ENCODE measurements at regions not wholly inside any gene's neighbourhood (a gene's known extent, or its start where the extent isn't known, plus 50 kb on each side); places are given as distances from the start of the nearest gene placed in this dataset.

DNA sequence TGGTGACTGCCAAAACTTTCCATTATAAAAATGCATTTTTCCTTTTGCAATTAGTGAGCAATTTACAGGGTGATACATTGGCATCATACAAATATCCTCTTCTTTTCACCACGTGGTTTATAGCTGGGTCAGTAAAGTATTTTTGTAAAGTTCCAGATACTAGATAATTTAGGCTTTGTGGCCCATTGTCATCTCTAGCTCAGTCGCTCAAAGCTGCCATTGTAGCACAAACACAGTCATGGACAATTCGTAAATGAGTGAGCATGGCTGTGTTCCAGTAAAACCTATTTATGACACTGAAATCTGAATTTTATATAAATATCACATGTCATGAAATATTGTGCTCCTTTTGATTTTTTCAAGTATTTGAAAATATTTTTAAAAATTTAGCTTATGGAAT, 162.9 kb downstream of the USP12 start:
- H2BK20ac ChIP-seq (ENCODE audit: low read depth, low read length, poor library complexity, severe bottlenecking) = no peak overlapping the region
- H3K79me1 ChIP-seq (ENCODE audit: insufficient read depth, low read depth, low read length, poor library complexity, severe bottlenecking) = no peaks in the 10 kb centered on the region
- H3K4me1 ChIP-seq (ENCODE audit: insufficient read depth, low read length) = no peaks in the 10 kb centered on the region
- H3K9ac ChIP-seq (ENCODE audit: extremely low read depth, insufficient read length, low read length) = no peak overlapping the region
- Mint-ChIP-seq H3K27me3 (ENCODE audit: low read depth) (peaks cover 42% of the 10 kb centered on the region), H3K36me3 (ENCODE audit: insufficient read depth in 1 of 3, low read depth in 3 of 3) (no peaks in the 10 kb centered on the region), H3K9me3 (no peaks in the 10 kb centered on the region), H3K4me1 (peaks cover 23 to 25% of the 10 kb centered on the region in 2 experiments), H3K4me3 (no peak overlapping the region), H3K27ac (no peak overlapping the region)
- H4K91ac ChIP-seq (ENCODE audit: insufficient read length, low read depth, low read length) = no peak overlapping the region
- H4K5ac ChIP-seq (ENCODE audit: insufficient read length, low read depth, low read length) = no peak overlapping the region
- H3K18ac ChIP-seq (ENCODE audit: insufficient read length, low read depth, low read length) = no peak overlapping the region
- no peak for DNase-seq
- no peaks in the 10 kb centered on the region; the same call in 1 of the 2 replicates for H3K27me3 ChIP-seq (ENCODE audit: insufficient read depth, low read length)
- H3T11ph ChIP-seq (ENCODE audit: low read length) = no peak overlapping the region
- H3K56ac ChIP-seq (ENCODE audit: insufficient read length, low read depth, low read length) = no peak overlapping the region
- no peak overlapping the region for H2BK15ac ChIP-seq (ENCODE audit: low read depth, low read length)
- TF ChIP-seq, protein P1, sequence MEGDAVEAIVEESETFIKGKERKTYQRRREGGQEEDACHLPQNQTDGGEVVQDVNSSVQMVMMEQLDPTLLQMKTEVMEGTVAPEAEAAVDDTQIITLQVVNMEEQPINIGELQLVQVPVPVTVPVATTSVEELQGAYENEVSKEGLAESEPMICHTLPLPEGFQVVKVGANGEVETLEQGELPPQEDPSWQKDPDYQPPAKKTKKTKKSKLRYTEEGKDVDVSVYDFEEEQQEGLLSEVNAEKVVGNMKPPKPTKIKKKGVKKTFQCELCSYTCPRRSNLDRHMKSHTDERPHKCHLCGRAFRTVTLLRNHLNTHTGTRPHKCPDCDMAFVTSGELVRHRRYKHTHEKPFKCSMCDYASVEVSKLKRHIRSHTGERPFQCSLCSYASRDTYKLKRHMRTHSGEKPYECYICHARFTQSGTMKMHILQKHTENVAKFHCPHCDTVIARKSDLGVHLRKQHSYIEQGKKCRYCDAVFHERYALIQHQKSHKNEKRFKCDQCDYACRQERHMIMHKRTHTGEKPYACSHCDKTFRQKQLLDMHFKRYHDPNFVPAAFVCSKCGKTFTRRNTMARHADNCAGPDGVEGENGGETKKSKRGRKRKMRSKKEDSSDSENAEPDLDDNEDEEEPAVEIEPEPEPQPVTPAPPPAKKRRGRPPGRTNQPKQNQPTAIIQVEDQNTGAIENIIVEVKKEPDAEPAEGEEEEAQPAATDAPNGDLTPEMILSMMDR (conservative IDR thresholded peaks at IDR 0.05) = no peak
- H3K4ac ChIP-seq (ENCODE audit: low read depth, low read length) = no peak overlapping the region
- H2BK5ac ChIP-seq (ENCODE audit: insufficient read length, low read length) = no peak overlapping the region
- H3K23ac ChIP-seq (ENCODE audit: insufficient read length, low read depth, low read length) = no peak overlapping the region
- H3K14ac ChIP-seq (ENCODE audit: insufficient read depth, low read length) = no peak overlapping the region
- no peaks in the 10 kb centered on the region for H3K9me3 ChIP-seq (ENCODE audit: control insufficient read depth, low read depth, low read length)
- no peak overlapping the region for H3K27ac ChIP-seq (ENCODE audit: insufficient read length, low read depth, low read length)
- H2BK120ac ChIP-seq (ENCODE audit: low read depth, low read length, poor library complexity, severe bottlenecking) = no peak overlapping the region
- H3K4me2 ChIP-seq (ENCODE audit: insufficient read depth, insufficient read length, low read length) = no peak overlapping the region
- H2BK12ac ChIP-seq (ENCODE audit: insufficient read length, low read depth, low read length) = no peak overlapping the region
- H4K20me1 ChIP-seq (ENCODE audit: control insufficient read depth, insufficient read depth, insufficient read length) = no peaks in the 10 kb centered on the region
- no peak overlapping the region for H4K8ac ChIP-seq (replicated peaks; ENCODE audit: insufficient read length, low read depth, low read length)
- peaks cover 8% of the 10 kb centered on the region for H3K23me2 ChIP-seq (ENCODE audit: insufficient read length, low read depth, low read length, poor library complexity, severe bottlenecking)
- no peak overlapping the region for H2AK5ac ChIP-seq (ENCODE audit: insufficient read length, low read length)
- WGBS (ENCODE audit: extremely low coverage, insufficient read length, low lambda C conversion rate) = no CpG with 5 or more reads among the region's 3 CpGs
- no peak overlapping the region for H2AFZ ChIP-seq (ENCODE audit: low read length)
- no peaks in the 10 kb centered on the region for H3K79me2 ChIP-seq (ENCODE audit: insufficient read depth, low read length)
